Fibroblast of mammary gland (primary cell): ENCODE measurements at regions not wholly inside any gene's neighbourhood (a gene's known extent, or its start where the extent isn't known, plus 50 kb on each side); places are given as distances from the start of the nearest gene placed in this dataset.

Experiments used
- DNase-seq: peaks from one replicate; pipeline ENCODE4 v3.0.0-alpha.2; 2010; ENCODE audit warnings: low read depth
- H3K4me3 ChIP-seq: 2 replicates; pipeline ENCODE4 v1.5.1; 2011; ENCODE audit warnings: low read depth, mild to moderate bottlenecking, low read length, moderate library complexity; ENCODE audit not compliant: control insufficient read depth
- TF ChIP-seq, protein P1 (sequence below): conservative IDR thresholded peaks from 2 replicates; pipeline ENCODE4 v1.5.1; 2011; ENCODE audit warnings: low read depth, low read length, inconsistent platforms; ENCODE audit not compliant: control insufficient read depth, insufficient read depth

DNA sequence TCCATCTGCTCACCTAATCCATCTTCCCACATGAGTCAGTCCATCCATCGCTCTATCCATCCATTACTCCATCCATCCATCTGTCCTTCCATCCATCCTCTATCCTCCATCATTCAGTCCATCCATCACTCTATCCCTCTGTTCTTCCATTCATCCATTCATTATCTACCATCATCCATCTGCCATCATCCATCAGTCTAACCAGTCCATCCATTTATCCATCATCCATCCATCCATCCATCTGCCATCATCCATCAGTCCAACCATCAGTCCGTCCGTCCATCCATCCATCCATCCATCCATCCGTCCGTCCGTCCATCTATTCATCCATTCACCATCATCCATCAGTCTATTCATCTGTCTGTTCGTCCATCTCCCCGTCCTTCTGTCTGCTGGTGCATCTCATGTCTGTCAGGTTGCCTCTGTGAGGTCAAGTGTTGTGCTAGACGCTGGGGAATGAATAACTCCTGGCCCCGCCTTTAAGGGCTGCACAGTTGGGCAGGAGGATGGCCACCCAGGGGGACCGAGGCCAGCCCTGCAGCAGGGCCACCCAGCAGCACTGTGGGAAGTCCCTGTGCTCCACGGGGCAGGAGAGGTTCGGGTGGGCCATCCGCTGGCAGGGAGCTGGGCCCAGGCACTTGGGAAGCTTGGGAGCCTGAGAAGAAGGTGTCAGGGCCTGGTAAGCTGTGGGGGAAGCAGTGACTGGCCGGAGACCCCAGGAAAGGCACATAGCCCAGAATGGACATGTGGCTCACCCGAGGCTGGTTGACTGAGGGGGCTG lies 137.1 kb downstream of the CTTN start:
- H3K4me3 ChIP-seq: no peak overlapping the region
- no peak for DNase-seq
- TF ChIP-seq, protein P1, sequence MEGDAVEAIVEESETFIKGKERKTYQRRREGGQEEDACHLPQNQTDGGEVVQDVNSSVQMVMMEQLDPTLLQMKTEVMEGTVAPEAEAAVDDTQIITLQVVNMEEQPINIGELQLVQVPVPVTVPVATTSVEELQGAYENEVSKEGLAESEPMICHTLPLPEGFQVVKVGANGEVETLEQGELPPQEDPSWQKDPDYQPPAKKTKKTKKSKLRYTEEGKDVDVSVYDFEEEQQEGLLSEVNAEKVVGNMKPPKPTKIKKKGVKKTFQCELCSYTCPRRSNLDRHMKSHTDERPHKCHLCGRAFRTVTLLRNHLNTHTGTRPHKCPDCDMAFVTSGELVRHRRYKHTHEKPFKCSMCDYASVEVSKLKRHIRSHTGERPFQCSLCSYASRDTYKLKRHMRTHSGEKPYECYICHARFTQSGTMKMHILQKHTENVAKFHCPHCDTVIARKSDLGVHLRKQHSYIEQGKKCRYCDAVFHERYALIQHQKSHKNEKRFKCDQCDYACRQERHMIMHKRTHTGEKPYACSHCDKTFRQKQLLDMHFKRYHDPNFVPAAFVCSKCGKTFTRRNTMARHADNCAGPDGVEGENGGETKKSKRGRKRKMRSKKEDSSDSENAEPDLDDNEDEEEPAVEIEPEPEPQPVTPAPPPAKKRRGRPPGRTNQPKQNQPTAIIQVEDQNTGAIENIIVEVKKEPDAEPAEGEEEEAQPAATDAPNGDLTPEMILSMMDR: no peak

DNA sequence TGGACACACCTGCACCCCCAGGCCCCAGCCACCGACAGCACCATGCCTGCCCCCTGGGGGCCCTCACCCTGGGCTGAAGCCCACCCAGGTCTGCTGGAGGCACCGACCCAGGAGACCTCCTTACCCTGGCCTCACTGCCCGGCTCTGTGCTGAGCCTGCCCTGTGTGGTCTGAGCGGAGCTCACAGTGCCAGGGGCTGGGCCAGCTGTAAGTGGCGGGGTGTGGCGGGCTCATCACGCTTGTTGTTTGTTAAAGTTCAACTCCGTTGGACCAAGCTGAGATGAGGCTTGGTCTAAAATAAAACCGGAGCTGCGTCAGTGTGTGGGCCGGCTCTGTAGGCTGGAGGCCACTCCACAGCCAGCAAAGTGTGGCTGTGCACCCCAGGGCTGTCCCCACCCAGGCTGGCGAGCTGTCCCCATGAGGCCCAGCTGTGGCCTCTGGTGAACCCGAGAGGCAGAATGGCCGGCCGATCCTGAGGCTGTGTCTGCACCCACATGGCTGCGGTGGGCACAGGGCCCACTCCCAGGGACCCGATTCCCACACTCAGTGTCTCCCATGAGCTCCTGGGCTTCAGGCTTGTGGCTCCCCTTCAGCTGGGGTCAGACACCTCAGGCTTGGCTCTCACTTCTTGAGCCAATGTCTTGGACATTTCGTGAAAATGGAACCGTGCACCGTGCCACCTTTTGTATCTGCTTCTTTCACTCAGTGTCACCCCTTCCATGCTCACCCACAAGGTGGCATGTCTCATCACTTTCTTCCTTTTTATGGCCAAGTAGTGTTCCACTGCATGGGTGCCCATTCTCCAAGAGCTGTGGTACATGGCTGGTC lies 137.9 kb downstream of the CTTN start:
- no peak for DNase-seq
- no peak overlapping the region for H3K4me3 ChIP-seq
- TF ChIP-seq, protein P1: no peak

DNA sequence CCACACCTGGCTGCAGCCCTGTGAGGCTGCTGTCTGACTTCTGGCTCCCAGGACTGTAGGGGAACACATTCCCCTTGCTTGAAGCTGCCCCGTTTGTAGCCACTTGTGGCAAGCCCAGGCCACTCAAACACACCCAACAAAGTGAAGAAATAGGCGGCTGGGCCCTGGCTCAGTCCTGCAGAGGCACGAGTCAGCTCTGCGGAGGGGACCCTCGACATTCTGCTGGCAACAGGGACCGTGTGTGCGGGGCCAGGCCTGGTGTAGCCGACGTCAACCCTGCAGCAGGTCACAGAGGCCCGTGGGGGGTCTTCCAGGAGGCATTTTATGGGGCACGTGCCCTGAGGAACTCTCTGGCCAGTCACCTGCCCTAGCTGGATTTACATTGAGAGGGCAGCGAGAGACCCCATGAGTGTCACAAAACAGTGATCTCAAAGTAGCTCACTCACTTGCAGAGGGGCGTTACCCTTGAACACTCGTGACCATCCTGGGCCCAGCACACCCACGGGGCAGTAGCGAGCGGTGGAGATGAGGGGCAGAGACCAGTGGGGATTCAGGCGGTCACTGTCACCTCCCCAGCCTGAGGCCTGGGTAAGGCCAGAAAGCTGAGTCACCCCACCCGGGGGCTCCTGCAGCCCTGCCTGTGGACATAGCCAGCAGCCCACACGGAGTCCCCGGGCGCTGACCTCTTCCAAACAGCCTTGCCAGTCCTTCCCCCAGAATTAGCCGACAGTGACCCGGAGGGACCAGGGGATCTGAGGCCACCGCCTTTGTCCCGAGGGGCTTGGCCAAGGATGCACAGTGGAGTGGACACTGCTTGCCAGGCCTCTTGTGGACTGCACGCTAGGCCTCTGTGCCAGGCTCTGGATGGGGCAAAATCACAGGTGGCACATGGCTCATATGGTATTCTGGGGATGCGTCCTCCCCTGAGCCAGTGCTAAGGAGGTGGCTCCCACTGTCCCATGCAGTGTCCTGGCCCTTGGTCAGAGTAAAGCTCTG lies 139.5 kb downstream of the CTTN start:
- H3K4me3 ChIP-seq: no peak overlapping the region
- TF ChIP-seq, protein P1: no peak
- DNase-seq: no peak

DNA sequence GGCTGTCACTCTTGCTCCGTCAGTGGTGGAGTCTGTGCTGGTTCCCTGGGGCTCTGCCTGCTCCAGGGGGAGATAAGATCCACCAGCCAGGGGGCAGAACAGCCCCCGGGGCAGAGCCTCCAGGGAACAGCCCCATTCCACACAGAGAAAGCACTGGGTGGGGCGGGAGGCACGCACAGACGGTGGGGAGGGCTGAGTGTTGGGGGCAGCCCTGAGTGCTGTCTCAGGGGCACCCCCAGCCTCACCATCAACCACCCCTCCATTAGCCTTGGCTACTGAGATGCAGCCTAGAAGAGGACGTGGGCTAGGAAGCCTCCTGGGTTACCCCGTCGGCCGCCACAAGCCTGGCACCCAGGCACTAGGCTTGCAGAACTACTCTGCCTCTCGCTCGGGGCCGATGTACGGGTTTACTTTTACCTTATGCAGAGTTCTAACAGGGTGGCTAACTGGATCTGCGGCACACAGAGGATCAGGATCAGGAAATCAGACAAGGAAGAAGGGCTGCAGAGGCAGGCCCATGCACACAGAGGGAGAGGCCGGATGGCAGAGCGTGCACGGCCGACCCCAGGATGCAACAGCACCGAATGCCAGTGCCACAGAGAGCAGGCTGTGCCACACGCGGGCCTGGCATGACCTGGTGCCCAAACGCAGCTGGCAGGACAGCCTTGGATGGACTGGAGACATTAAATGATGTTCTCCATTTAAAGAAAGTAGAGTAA lies 140.5 kb downstream of the CTTN start:
- H3K4me3 ChIP-seq: no peak overlapping the region
- DNase-seq: no peak
- TF ChIP-seq, protein P1: no peak

DNA sequence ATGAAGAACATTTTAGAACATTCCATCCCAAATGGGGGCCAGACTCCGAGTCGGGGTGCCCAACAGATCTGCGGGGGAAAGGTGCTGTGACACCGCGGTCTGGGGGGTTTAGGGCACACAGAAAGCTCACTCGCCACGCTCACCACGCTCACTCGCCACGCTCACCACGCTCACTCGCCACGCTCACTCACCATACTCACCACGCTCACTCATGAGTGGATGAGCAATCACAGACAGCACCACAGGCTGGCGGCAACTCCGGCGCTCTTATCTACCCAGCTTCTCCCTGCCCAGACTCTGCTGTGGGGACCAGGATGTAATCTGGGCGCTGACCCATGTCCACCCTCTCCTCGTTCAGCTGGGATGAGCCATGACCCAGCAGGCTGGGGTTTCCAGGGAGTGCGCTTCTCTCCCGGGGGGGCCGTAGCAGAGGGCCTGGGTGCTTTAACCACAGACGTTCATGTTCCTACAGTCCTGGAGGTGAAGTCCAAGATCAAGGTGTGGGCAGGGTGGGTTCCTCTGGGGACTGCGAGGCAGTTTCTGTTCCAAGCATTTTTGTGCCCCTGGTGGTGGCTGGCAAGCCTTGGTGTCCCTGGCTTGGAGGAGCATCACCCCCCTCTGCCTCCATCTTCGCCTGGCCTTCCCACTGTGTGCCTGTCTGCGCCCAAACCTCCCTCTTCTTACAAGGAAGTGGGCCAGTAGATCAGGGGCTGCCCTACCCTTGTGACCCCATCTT lies 141.2 kb downstream of the CTTN start:
- H3K4me3 ChIP-seq: no peak overlapping the region
- TF ChIP-seq, protein P1: no peak
- no peak for DNase-seq

DNA sequence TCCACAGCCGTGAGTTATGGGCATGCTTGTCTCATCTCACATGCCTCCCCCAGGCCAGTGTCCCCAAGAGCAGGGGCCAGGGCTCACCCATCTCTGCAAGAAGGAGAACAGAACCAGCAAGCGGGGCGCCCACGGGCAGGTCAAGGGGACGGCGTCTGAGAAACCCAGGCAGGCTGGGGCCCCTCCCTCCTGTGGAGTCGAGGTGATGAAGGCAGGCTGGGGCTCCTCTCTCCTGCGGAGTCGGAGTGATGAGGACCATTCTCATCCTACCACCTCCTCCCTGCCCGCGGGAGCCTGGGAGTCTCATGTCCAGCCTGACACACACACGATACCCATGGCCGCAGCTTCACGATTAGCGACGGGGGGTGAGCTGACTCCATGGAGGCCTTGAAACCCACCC lies 141.9 kb downstream of the CTTN start:
- TF ChIP-seq, protein P1: no peak
- H3K4me3 ChIP-seq: no peak overlapping the region
- DNase-seq: no peak
